ENCODE measurements at regions not wholly inside any gene's neighbourhood (a gene's known extent, or its start where the extent isn't known, plus 50 kb on each side); places are given as distances from the start of the nearest gene placed in this dataset.
"Not testable (repeated sequence)": the region's sequence is repeated elsewhere in the genome, so short reads cannot be mapped to it uniquely, and the experiment has no call there.

DNA sequence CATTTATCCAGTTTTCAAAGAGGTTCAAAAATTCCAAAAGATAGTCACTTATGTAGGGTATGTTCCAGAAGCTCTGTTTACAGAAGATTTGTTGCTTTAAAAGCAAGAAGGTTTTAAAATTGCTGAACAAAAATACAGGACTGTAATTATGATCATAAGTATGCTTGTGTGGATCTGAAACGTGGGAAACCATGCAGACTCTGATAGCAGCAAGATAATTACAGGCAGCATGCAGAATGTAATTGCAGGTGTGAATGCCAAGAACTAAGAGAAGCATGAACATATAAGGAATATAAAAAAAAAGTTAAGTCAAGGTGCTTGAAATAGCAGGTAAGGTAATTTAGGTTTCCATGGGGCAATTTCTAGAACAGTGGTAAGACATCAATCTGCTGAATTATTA lies 405.7 kb downstream of the ARL4A start:
- Mint-ChIP-seq H3K4me3 (no peak overlapping the region), H3K36me3 (no peaks in the 10 kb centered on the region), H3K4me1 (no peaks in the 10 kb centered on the region), H3K27me3 (peaks cover 27% of the 10 kb centered on the region), H3K9me3 (no peaks in the 10 kb centered on the region), H3K27ac (no peak overlapping the region)
- ATAC-seq: no peak

DNA sequence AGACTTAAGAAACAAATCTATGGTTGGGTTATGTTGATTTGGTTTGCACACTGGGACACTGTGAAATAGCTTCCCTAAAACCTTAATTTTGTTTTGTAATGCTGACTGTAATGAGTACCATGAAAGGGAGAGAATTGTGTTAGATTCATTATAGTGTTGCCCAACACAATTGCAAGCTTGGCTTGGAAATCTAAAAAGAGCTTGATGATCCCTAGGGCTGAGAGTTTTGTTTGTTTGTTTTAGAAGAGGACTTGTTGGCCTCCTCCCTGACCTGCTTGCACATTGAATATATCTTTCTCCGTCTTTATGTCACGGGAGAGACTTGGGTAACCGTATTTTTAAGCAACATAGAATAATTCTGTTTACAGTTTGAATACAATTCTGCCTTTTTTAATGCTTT lies 410.1 kb downstream of the ARL4A start:
- peaks cover 16% of the 10 kb centered on the region for H3K27me3 Mint-ChIP-seq
- H3K4me3 Mint-ChIP-seq: no peak overlapping the region
- no peak overlapping the region for H3K27ac Mint-ChIP-seq
- no peaks in the 10 kb centered on the region for H3K36me3 Mint-ChIP-seq
- no peaks in the 10 kb centered on the region for H3K4me1 Mint-ChIP-seq
- ATAC-seq: no peak
- no peaks in the 10 kb centered on the region for H3K9me3 Mint-ChIP-seq

GRCh38 chr7:13098161-13098560 lies 410.7 kb downstream of the ARL4A start:
- ATAC-seq: no peak

DNA sequence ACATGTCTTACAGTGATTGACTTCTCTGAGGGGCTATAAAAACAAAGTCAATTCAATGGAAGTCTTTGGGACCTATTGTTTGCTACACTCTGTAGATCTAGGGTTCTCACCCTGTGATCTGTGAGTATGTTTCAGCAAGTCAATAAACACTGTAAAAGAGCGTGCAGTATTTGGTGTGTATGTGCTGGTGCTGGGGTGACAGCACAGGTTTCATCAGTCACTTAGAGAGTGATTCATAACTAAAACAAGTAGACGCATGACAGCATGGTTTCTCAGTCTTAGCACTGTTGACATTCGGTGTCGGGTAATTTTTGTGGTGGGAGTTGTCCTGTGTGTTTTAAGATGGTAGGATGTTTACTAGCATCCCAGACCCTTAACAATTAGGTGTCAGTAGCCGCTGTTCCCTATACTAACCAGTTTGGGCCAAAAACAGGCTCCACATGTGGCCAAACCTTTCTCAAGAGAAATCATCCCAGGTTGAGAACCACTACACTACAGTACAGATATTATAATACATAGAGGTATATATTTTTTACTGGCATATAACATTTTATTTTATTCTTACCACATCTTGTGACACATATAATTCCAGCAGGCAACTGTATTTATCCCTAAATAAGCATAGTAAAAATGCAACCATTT lies 411.8 kb downstream of the ARL4A start:
- H3K36me3 Mint-ChIP-seq: no peaks in the 10 kb centered on the region
- H3K27ac Mint-ChIP-seq: no peak overlapping the region
- no peak for ATAC-seq
- peaks cover 6% of the 10 kb centered on the region for H3K4me1 Mint-ChIP-seq
- H3K9me3 Mint-ChIP-seq: no peaks in the 10 kb centered on the region
- no peak overlapping the region for H3K4me3 Mint-ChIP-seq
- peaks cover 9% of the 10 kb centered on the region for H3K27me3 Mint-ChIP-seq

More at GRCh38 chr7:13098161-13098560, 410.7 kb downstream of the ARL4A start:
- Mint-ChIP-seq H3K27ac (no peak overlapping the region), H3K9me3 (no peaks in the 10 kb centered on the region), H3K4me3 (no peak overlapping the region), H3K27me3 (peaks cover 10% of the 10 kb centered on the region), H3K36me3 (no peaks in the 10 kb centered on the region), H3K4me1 (no peaks in the 10 kb centered on the region)

DNA sequence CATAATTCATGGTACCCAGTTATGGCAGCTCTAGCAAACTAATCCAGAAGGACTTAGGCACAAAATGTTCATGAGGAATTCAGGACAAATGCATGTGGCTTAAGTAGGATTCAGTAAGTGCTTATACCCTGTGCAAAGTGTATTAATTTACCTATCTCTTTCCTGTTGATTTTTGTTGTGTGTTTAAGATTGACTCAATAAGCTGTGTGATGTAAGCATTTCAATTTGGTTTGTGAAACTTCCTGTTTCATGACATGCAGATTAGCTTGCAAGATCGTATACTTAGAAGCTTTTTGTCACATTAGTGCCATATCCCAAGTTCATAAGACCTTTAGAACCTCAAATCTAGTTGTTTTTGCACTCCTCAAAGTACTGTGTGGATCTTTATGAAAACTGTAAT lies 416.7 kb downstream of the ARL4A start:
- H3K9me3 Mint-ChIP-seq: no peaks in the 10 kb centered on the region
- no peaks in the 10 kb centered on the region for H3K36me3 Mint-ChIP-seq
- ATAC-seq: no peak
- H3K4me3 Mint-ChIP-seq: no peak overlapping the region
- H3K4me1 Mint-ChIP-seq: peaks cover 16% of the 10 kb centered on the region
- H3K27ac Mint-ChIP-seq: peak overlapping the region; percentile 40
- H3K27me3 Mint-ChIP-seq: no peaks in the 10 kb centered on the region

GRCh38 chr7:13105209-13105608 lies 417.8 kb downstream of the ARL4A start:
- H3K36me3 Mint-ChIP-seq: no peaks in the 10 kb centered on the region
- H3K4me1 Mint-ChIP-seq: peaks cover 16% of the 10 kb centered on the region
- peaks cover 3% of the 10 kb centered on the region for H3K9me3 Mint-ChIP-seq
- no peak overlapping the region for H3K27ac Mint-ChIP-seq
- no peak overlapping the region for H3K4me3 Mint-ChIP-seq
- no peaks in the 10 kb centered on the region for H3K27me3 Mint-ChIP-seq
- ATAC-seq: no peak

GRCh38 chr7:13106513-13106912 lies 419.1 kb downstream of the ARL4A start:
- H3K4me1 Mint-ChIP-seq: peaks cover 16% of the 10 kb centered on the region
- H3K9me3 Mint-ChIP-seq: peaks cover 3% of the 10 kb centered on the region
- no peak for ATAC-seq
- H3K27me3 Mint-ChIP-seq: no peaks in the 10 kb centered on the region
- H3K4me3 Mint-ChIP-seq: no peak overlapping the region
- no peaks in the 10 kb centered on the region for H3K36me3 Mint-ChIP-seq
- no peak overlapping the region for H3K27ac Mint-ChIP-seq

- Mint-ChIP-seq H3K4me3 (no peak overlapping the region), H3K36me3 (no peaks in the 10 kb centered on the region), H3K9me3 (peaks cover 3% of the 10 kb centered on the region), H3K27me3 (no peaks in the 10 kb centered on the region), H3K4me1 (peaks cover 16% of the 10 kb centered on the region), H3K27ac (no peak overlapping the region)
- ATAC-seq: no peak
These were observed 419.9 kb downstream of the ARL4A start for GRCh38 chr7:13107291-13107690.

DNA sequence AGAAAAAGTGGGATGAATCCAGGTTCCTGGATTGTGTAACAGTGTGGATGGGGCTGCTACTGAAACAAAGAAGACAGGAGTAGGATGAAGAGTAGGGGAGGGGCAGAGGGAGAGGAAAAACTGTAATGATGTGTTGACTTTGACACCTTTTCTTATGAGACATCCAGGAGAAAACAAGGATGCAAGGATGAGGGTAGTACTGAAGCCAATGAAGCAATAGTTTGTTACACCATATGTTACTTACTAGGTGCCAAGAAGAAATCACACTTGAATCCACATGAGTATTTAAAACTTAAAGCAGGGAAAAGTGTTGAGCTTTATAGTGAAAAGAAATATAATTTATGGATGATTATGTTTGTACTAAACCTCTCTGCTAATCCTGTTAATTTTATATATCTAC lies 420.6 kb downstream of the ARL4A start:
- Mint-ChIP-seq H3K27me3 (no peaks in the 10 kb centered on the region), H3K4me3 (no peak overlapping the region), H3K36me3 (no peaks in the 10 kb centered on the region), H3K27ac (no peak overlapping the region), H3K4me1 (peaks cover 16% of the 10 kb centered on the region), H3K9me3 (peaks cover 3% of the 10 kb centered on the region)
- no peak for ATAC-seq

DNA sequence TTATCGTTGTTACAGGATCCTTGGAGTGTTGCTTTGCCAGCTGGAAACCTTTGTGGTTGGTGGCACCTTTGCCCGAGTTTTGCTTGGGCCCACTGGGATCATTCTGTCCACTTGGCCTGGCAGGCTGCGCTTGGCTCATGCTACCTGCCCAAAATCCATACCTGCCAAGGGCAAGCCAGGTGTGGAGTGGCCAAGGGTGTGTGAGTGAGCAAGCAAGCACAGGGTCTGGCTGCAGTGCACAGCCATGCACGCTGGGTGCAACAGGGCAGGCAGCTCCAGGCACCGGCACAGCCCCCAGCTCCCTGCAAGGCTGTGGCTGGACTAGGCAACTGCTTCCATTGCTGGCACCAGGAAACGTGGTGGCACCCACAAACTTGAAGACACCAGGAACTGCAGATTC lies 421.8 kb downstream of the ARL4A start:
- Mint-ChIP-seq H3K36me3 (no peaks in the 10 kb centered on the region), H3K4me3 (no peak overlapping the region), H3K4me1 (peaks cover 12% of the 10 kb centered on the region), H3K27ac (no peak overlapping the region), H3K9me3 (peaks cover 3% of the 10 kb centered on the region), H3K27me3 (no peaks in the 10 kb centered on the region)
- no peak for ATAC-seq

DNA sequence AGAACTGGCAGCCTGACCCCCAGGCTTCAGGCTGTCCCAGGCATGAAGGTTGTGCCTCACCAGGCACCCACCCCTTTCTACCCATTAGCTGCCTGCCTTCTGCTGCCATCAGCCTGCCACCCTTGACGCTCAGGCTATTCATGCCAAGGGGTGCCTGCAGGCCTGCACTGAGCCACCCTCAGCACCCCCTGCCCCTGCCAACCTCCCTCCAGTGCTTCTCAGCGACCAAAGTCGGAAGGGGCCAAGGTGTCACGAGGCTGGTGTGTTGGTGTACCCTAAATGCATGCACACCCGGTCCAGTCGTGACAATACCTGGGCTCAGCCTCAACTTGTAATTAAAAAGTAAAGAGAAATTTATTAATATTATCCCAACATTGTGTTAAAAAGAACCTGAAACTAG lies 422.7 kb downstream of the ARL4A start:
- Mint-ChIP-seq H3K4me1 (peaks cover 5% of the 10 kb centered on the region), H3K9me3 (peaks cover 3% of the 10 kb centered on the region), H3K27me3 (no peaks in the 10 kb centered on the region), H3K36me3 (no peaks in the 10 kb centered on the region), H3K27ac (no peak overlapping the region), H3K4me3 (no peak overlapping the region)
- no peak for ATAC-seq

DNA sequence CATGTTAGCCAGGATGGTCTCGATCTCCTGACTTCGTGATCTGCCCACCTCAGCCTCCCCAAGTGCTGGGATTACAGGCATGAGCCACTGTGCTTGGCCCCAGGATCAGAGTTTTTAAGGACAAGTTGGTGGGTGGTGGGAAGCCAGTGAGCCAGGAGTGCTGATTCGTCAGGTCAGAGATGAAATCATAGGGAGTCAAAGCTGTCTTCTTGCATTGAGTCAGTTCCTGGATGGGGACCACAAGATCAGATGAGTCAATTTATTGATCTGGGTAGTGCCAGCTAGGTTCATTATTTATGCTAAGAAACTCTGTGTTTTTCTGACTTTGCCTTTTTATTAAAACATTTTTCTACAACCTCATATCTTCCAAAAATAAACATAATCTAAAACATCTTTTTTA lies 423.8 kb downstream of the ARL4A start:
- H3K9me3 Mint-ChIP-seq: peaks cover 3% of the 10 kb centered on the region
- no peaks in the 10 kb centered on the region for H3K4me1 Mint-ChIP-seq
- no peak overlapping the region for H3K4me3 Mint-ChIP-seq
- no peak for ATAC-seq
- no peak overlapping the region for H3K27ac Mint-ChIP-seq
- H3K27me3 Mint-ChIP-seq: no peaks in the 10 kb centered on the region
- no peaks in the 10 kb centered on the region for H3K36me3 Mint-ChIP-seq

GRCh38 chr7:13114240-13114639 lies 426.8 kb downstream of the ARL4A start:
- H3K4me1 Mint-ChIP-seq, H3K4me3 Mint-ChIP-seq, H3K27me3 Mint-ChIP-seq, H3K36me3 Mint-ChIP-seq, ATAC-seq, H3K9me3 Mint-ChIP-seq, H3K27ac Mint-ChIP-seq: not testable (repeated sequence)

DNA sequence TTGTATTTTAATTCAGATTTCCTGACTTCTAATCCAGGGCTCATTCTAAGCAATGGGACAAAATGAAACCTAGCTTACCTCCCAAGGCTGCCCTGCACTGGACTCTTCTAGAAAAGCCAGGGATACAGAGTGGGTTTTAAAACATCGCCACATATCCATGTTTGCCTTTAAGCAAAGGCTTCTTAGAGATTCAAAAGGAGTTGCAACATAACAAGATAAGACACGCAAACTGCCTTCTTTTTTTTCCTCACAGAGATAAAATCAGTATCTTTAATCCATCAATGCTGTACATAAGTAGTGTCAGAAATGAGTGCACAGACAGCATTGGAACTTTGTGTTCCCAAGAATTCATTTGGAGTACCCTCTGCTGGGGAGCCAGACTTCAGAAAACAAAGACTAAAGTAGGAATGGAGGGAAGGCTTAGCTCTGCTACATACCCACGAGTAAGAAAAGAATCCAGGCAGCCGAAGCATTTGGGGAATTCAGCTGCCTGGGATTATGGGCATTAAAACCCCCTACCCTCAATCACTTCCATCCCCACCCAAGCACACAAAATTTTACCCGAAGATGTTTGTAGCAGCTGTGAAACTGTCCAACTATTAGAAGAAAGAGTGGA lies 427.8 kb downstream of the ARL4A start:
- Mint-ChIP-seq H3K36me3 (no peaks in the 10 kb centered on the region), H3K4me3 (no peak overlapping the region), H3K27ac (no peak overlapping the region), H3K27me3 (no peaks in the 10 kb centered on the region), H3K4me1 (no peaks in the 10 kb centered on the region), H3K9me3 (no peaks in the 10 kb centered on the region)
- ATAC-seq: no peak

- no peaks in the 10 kb centered on the region for H3K4me1 Mint-ChIP-seq
- no peak for ATAC-seq
- H3K27ac Mint-ChIP-seq: no peak overlapping the region
- H3K4me3 Mint-ChIP-seq: no peak overlapping the region
- no peaks in the 10 kb centered on the region for H3K27me3 Mint-ChIP-seq
- H3K9me3 Mint-ChIP-seq: no peaks in the 10 kb centered on the region
- no peaks in the 10 kb centered on the region for H3K36me3 Mint-ChIP-seq
These were observed 428.4 kb downstream of the ARL4A start for GRCh38 chr7:13115855-13116254.

GRCh38 chr7:13117103-13117502 lies 429.7 kb downstream of the ARL4A start:
- Mint-ChIP-seq H3K27me3 (no peaks in the 10 kb centered on the region), H3K36me3 (no peaks in the 10 kb centered on the region), H3K4me1 (no peaks in the 10 kb centered on the region), H3K4me3 (no peak overlapping the region), H3K27ac (no peak overlapping the region), H3K9me3 (peaks cover under 1% of the 10 kb centered on the region)
- no peak for ATAC-seq
